SK-N-SH (cell line): ENCODE measurements at regions not wholly inside any gene's neighbourhood (a gene's known extent, or its start where the extent isn't known, plus 50 kb on each side); places are given as distances from the start of the nearest gene placed in this dataset.

ENCODE experiments used
- CTCF ChIA-PET: fragments of 300-600, 350-600 bp; formaldehyde crosslinking; extraction: SDS; loops from one replicate; lab custom pipeline; 2021; lab: Yijun Ruan, JAX
- POLR2A ChIA-PET: fragments of 350-600 bp; sonication (Branson Sonifier 250); formaldehyde crosslinking; extraction: SDS; loops from one replicate; lab custom pipeline; 2020; ENCODE audit warnings: antibody characterized with exemption, inconsistent platforms; lab: Yijun Ruan, JAX
- DNase-seq: peaks from one replicate; pipeline ENCODE4 v3.0.0; 2012
- H2AFZ ChIP-seq: fragments of 200-600 bp; sonication (generic); 2 replicates; pipeline ENCODE4 v1.8.1; 2016; ENCODE audit warnings: antibody characterized with exemption, mild to moderate bottlenecking, low read depth
- H3F3A ChIP-seq: fragments of 200-600 bp; sonication (generic); replicated peaks from 2 replicates; pipeline ENCODE3; 2016; ENCODE audit warnings: antibody characterized with exemption, mild to moderate bottlenecking; ENCODE audit not compliant: insufficient read depth
- H3K27ac ChIP-seq, 2 experiments: fragments of 200-500 bp in 1 of 2; fragments of 200-600 bp in 1 of 2; sonication (Bioruptor generic) in 1 of 2; sonication (generic), shearing (Covaris generic) in 1 of 2; 2 replicates each; pipeline versions ENCODE4 v1.5.1 to v1.6.1; 2014 to 2016; ENCODE audit warnings: low read depth in 2 of 2, inconsistent platforms in 1 of 2, low read length in 1 of 2, mild to moderate bottlenecking in 1 of 2, mixed read lengths in 1 of 2
- H3K27me3 ChIP-seq: fragments of 200-600 bp; sonication (generic), shearing (Covaris generic); 2 replicates; pipeline ENCODE4 v1.6.1; 2016; ENCODE audit warnings: mixed run types; ENCODE audit not compliant: insufficient read depth
- H3K36me3 ChIP-seq, 2 experiments: fragments of 200-500 bp in 1 of 2; fragments of 200-600 bp in 1 of 2; sonication (Bioruptor generic) in 1 of 2; sonication (generic) in 1 of 2; replicated peaks in 1 of 2; 2 replicates each; pipeline versions ENCODE3 to v1.5.1; 2014 to 2016; ENCODE audit warnings: low read length in 1 of 2, mild to moderate bottlenecking in 1 of 2; ENCODE audit not compliant: insufficient read depth in 2 of 2, control insufficient read depth in 1 of 2
- H3K4me1 ChIP-seq, 2 experiments: fragments of 200-500 bp in 1 of 2; fragments of 200-600 bp in 1 of 2; sonication (Bioruptor generic) in 1 of 2; sonication (generic), shearing (Covaris generic) in 1 of 2; 2 replicates each; pipeline versions ENCODE4 v1.5.1 to v1.6.1; 2014 to 2016; ENCODE audit warnings: low read depth in 1 of 2, low read length in 1 of 2, mixed run types in 1 of 2; ENCODE audit not compliant: insufficient read depth in 2 of 2, control insufficient read depth in 1 of 2
- H3K4me2 ChIP-seq: fragments of 200-600 bp; sonication (generic), shearing (Covaris generic); 2 replicates; pipeline ENCODE4 v1.6.1; 2017; ENCODE audit warnings: mixed run types
- H3K4me3 ChIP-seq, 2 experiments: fragments of 200-500 bp in 1 of 2; fragments of 200-600 bp in 1 of 2; sonication (Bioruptor generic) in 1 of 2; sonication (generic), shearing (Covaris generic) in 1 of 2; 2 replicates each; pipeline versions ENCODE4 v1.5.1 to v1.8.1; 2014 to 2016; ENCODE audit warnings: low read depth in 2 of 2, inconsistent platforms in 1 of 2, low read length in 1 of 2, mild to moderate bottlenecking in 1 of 2, mixed read lengths in 1 of 2, moderate library complexity in 1 of 2
- H3K79me2 ChIP-seq: fragments of 200-600 bp; sonication (generic); 2 replicates; pipeline ENCODE4 v1.8.1; 2017; ENCODE audit warnings: mild to moderate bottlenecking; ENCODE audit not compliant: insufficient read depth
- H3K9ac ChIP-seq: fragments of 200-600 bp; sonication (generic); 2 replicates; pipeline ENCODE4 v1.6.1; 2017; ENCODE audit warnings: mixed run types
- H3K9me2 ChIP-seq: fragments of 200-600 bp; sonication (generic); 2 replicates; pipeline ENCODE4 v1.6.1; 2017; ENCODE audit warnings: mixed run types
- H3K9me3 ChIP-seq: fragments of 200-600 bp; sonication (generic); 2 replicates; pipeline ENCODE4 v1.6.1; 2017; ENCODE audit warnings: mixed run types, mild to moderate bottlenecking, moderate library complexity
- H4K20me1 ChIP-seq: fragments of 200-600 bp; sonication (generic); 2 replicates; pipeline ENCODE4 v1.6.1; 2017; ENCODE audit warnings: mild to moderate bottlenecking, mixed run types; ENCODE audit not compliant: insufficient read depth
- CHD2 ChIP-seq: fragments of 150-350 bp; IDR thresholded peaks from 2 replicates; pipeline ENCODE4 v1.6.1; 2018; ENCODE audit warnings: low read length; ENCODE audit not compliant: partially characterized antibody
- FOXJ3 ChIP-seq: sonication (generic); formaldehyde crosslinking; IDR thresholded peaks from 2 replicates; pipeline ENCODE4 v1.5.1; 2020; ENCODE audit warnings: mild to moderate bottlenecking, missing genetic modification reagents
- FOXM1 ChIP-seq: IDR thresholded peaks from 2 replicates; pipeline ENCODE4 v1.4.0; 2012; ENCODE audit warnings: low read depth, mild to moderate bottlenecking
- GATA2 ChIP-seq: sonication (generic); formaldehyde crosslinking; IDR thresholded peaks from 2 replicates; pipeline ENCODE4 v1.5.0; 2020; ENCODE audit warnings: mild to moderate bottlenecking, missing genetic modification reagents
- MEF2A ChIP-seq: IDR thresholded peaks from 2 replicates; pipeline ENCODE4 v1.4.0; 2012; ENCODE audit warnings: low read depth, borderline replicate concordance
- POLR2AphosphoS5 ChIP-seq: IDR thresholded peaks from 2 replicates; pipeline ENCODE4 v1.6.1; 2012; ENCODE audit warnings: low read depth, low read length
- RAD21 ChIP-seq: IDR thresholded peaks from 2 replicates; pipeline ENCODE4 v1.6.1; 2012; ENCODE audit warnings: mild to moderate bottlenecking, low read length
- RFX5 ChIP-seq: IDR thresholded peaks from 2 replicates; pipeline ENCODE4 v1.6.1; 2012; ENCODE audit warnings: mild to moderate bottlenecking, improper control_type of control experiment, low read length
- RXRA ChIP-seq: IDR thresholded peaks from 2 replicates; pipeline ENCODE4 v1.4.0; 2012; ENCODE audit warnings: low read depth, mild to moderate bottlenecking, borderline replicate concordance
- SIN3A ChIP-seq: IDR thresholded peaks from 2 replicates; pipeline ENCODE4 v1.6.1; 2012; ENCODE audit warnings: low read depth, mild to moderate bottlenecking, low read length, moderate library complexity, borderline replicate concordance
- SMC3 ChIP-seq: IDR thresholded peaks from 2 replicates; pipeline ENCODE4 v1.6.1; 2012; ENCODE audit warnings: low read depth, low read length, improper control_type of control experiment
- TAF1 ChIP-seq: IDR thresholded peaks from 2 replicates; pipeline ENCODE4 v1.6.1; 2012; ENCODE audit warnings: low read depth, mild to moderate bottlenecking, low read length, moderate library complexity, borderline replicate concordance
- TEAD4 ChIP-seq: IDR thresholded peaks from 2 replicates; pipeline ENCODE4 v1.4.0; 2012; ENCODE audit warnings: mild to moderate bottlenecking, borderline replicate concordance; ENCODE audit not compliant: insufficient read depth
- WGBS: methylation state at CpG from one replicate; pipeline ENCODE4 v1.1.6; 2017; ENCODE audit warnings: low lambda C conversion rate; 5-methylcytosine and 5-hydroxymethylcytosine counted together
- TF ChIP-seq, protein P1 (sequence below): IDR thresholded peaks from 2 replicates; pipeline ENCODE4; 2012
- TF ChIP-seq, protein P2 (sequence below): fragments of 150-350 bp; IDR thresholded peaks from 2 replicates; pipeline ENCODE4 v1.6.1; 2017; ENCODE audit warnings: antibody characterized with exemption, low read length, low read depth, borderline replicate concordance
- TF ChIP-seq, protein P3 (sequence below): fragments of 200-600 bp; sonication (generic); IDR thresholded peaks from 2 replicates; pipeline ENCODE4 v1.6.1; 2017; ENCODE audit warnings: antibody characterized with exemption, mild to moderate bottlenecking, moderate library complexity
- TF ChIP-seq, protein P4 (sequence below): IDR thresholded peaks from 2 replicates; pipeline ENCODE4 v1.4.0; 2012; ENCODE audit warnings: low read depth, borderline replicate concordance
- TF ChIP-seq, protein P5 (sequence below): fragments of 150-350 bp; IDR thresholded peaks from 2 replicates; pipeline ENCODE4 v1.6.1; 2016; ENCODE audit warnings: mild to moderate bottlenecking, low read depth, low read length
- TF ChIP-seq, protein P6 (sequence below): IDR thresholded peaks from 2 replicates; pipeline ENCODE4 v1.6.1; 2012; ENCODE audit warnings: mild to moderate bottlenecking, low read depth, low read length, moderate library complexity

DNA sequence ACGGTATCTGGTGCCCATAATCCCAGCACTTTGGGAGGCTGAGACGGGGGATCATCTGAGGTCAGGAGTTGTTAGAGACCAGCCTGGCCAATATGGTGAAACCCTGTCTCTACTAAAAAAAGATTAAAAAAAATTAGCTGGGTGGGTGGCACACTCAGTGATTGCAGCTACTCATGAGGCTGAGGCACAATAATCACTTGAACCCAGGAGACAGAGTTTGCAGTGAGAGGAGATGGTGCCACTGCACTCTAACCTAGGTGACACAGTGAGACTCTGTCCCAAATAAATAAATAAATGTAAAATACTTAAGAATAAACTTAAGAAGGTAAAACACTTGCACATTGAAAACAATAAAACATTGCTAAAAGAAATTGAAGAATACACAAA is 90.4 kb downstream of the ZNF280B start (continued):
- no peak for TF ChIP-seq FOXJ3 (CRISPR knock-in tag)

DNA sequence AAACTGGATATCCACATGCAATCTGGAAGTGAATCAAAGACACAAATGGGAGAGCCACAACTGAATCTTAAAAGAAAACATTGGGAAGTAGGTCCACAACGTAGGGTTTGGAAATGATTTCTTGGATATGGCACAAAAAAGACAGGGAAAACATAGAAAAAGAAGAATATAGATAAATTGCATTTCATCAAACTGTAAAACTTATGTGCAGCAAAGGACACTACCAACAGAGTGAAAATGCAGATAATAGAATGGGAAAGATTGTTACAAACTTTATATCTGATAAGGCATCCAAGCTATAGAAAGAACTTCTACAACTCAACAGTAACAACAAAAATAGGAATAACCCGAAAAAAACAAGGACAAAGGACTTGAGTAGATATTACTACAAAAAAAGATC is 89.6 kb downstream of the ZNF280B start:
- no peak overlapping the region for H2AFZ ChIP-seq
- no peak for DNase-seq
- no peak overlapping the region for H3K27ac ChIP-seq
- 3% methylated on average over 2 of the region's 2 CpGs for whole genome bisulfite sequencing
- H3K4me3 ChIP-seq: no peak overlapping the region
- POLR2A ChIA-PET: no interaction called here
- no peaks in the 10 kb centered on the region for H3K9me2 ChIP-seq
- H3K36me3 ChIP-seq: no peaks in the 10 kb centered on the region
- H3K27me3 ChIP-seq: peaks cover 3% of the 10 kb centered on the region; the same call in 1 of the 2 replicates
- H3F3A ChIP-seq: no peaks in the 10 kb centered on the region
- H3K9ac ChIP-seq: no peak overlapping the region
- H4K20me1 ChIP-seq: no peaks in the 10 kb centered on the region
- TF ChIP-seq, protein P1, sequence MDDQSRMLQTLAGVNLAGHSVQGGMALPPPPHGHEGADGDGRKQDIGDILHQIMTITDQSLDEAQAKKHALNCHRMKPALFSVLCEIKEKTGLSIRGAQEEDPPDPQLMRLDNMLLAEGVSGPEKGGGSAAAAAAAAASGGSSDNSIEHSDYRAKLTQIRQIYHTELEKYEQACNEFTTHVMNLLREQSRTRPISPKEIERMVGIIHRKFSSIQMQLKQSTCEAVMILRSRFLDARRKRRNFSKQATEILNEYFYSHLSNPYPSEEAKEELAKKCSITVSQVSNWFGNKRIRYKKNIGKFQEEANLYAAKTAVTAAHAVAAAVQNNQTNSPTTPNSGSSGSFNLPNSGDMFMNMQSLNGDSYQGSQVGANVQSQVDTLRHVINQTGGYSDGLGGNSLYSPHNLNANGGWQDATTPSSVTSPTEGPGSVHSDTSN: no peak
- TF ChIP-seq CHD2 (no peak), POLR2AphosphoS5 (no peak), RFX5 (no peak), MEF2A (no peak), TEAD4 (no peak), RXRA (no peak), FOXM1 (no peak), SIN3A (no peak), GATA2 (CRISPR knock-in tag) (no peak), TAF1 (no peak), FOXJ3 (CRISPR knock-in tag) (no peak), SMC3 (no peak), RAD21 (no peak)
- TF ChIP-seq, protein P2, sequence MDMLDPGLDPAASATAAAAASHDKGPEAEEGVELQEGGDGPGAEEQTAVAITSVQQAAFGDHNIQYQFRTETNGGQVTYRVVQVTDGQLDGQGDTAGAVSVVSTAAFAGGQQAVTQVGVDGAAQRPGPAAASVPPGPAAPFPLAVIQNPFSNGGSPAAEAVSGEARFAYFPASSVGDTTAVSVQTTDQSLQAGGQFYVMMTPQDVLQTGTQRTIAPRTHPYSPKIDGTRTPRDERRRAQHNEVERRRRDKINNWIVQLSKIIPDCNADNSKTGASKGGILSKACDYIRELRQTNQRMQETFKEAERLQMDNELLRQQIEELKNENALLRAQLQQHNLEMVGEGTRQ: no peak
- TF ChIP-seq, protein P3, sequence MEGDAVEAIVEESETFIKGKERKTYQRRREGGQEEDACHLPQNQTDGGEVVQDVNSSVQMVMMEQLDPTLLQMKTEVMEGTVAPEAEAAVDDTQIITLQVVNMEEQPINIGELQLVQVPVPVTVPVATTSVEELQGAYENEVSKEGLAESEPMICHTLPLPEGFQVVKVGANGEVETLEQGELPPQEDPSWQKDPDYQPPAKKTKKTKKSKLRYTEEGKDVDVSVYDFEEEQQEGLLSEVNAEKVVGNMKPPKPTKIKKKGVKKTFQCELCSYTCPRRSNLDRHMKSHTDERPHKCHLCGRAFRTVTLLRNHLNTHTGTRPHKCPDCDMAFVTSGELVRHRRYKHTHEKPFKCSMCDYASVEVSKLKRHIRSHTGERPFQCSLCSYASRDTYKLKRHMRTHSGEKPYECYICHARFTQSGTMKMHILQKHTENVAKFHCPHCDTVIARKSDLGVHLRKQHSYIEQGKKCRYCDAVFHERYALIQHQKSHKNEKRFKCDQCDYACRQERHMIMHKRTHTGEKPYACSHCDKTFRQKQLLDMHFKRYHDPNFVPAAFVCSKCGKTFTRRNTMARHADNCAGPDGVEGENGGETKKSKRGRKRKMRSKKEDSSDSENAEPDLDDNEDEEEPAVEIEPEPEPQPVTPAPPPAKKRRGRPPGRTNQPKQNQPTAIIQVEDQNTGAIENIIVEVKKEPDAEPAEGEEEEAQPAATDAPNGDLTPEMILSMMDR: no peak
- TF ChIP-seq, protein P4, sequence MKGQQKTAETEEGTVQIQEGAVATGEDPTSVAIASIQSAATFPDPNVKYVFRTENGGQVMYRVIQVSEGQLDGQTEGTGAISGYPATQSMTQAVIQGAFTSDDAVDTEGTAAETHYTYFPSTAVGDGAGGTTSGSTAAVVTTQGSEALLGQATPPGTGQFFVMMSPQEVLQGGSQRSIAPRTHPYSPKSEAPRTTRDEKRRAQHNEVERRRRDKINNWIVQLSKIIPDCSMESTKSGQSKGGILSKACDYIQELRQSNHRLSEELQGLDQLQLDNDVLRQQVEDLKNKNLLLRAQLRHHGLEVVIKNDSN: no peak
- TF ChIP-seq, protein P5, sequence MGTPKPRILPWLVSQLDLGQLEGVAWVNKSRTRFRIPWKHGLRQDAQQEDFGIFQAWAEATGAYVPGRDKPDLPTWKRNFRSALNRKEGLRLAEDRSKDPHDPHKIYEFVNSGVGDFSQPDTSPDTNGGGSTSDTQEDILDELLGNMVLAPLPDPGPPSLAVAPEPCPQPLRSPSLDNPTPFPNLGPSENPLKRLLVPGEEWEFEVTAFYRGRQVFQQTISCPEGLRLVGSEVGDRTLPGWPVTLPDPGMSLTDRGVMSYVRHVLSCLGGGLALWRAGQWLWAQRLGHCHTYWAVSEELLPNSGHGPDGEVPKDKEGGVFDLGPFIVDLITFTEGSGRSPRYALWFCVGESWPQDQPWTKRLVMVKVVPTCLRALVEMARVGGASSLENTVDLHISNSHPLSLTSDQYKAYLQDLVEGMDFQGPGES: no peak
- TF ChIP-seq, protein P6, sequence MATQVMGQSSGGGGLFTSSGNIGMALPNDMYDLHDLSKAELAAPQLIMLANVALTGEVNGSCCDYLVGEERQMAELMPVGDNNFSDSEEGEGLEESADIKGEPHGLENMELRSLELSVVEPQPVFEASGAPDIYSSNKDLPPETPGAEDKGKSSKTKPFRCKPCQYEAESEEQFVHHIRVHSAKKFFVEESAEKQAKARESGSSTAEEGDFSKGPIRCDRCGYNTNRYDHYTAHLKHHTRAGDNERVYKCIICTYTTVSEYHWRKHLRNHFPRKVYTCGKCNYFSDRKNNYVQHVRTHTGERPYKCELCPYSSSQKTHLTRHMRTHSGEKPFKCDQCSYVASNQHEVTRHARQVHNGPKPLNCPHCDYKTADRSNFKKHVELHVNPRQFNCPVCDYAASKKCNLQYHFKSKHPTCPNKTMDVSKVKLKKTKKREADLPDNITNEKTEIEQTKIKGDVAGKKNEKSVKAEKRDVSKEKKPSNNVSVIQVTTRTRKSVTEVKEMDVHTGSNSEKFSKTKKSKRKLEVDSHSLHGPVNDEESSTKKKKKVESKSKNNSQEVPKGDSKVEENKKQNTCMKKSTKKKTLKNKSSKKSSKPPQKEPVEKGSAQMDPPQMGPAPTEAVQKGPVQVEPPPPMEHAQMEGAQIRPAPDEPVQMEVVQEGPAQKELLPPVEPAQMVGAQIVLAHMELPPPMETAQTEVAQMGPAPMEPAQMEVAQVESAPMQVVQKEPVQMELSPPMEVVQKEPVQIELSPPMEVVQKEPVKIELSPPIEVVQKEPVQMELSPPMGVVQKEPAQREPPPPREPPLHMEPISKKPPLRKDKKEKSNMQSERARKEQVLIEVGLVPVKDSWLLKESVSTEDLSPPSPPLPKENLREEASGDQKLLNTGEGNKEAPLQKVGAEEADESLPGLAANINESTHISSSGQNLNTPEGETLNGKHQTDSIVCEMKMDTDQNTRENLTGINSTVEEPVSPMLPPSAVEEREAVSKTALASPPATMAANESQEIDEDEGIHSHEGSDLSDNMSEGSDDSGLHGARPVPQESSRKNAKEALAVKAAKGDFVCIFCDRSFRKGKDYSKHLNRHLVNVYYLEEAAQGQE: no peak
- H3K4me1 ChIP-seq: no peaks in the 10 kb centered on the region
- H3K79me2 ChIP-seq: no peaks in the 10 kb centered on the region
- no peaks in the 10 kb centered on the region for H3K9me3 ChIP-seq
- no peak overlapping the region for H3K4me2 ChIP-seq
- CTCF ChIA-PET: interaction anchor here (0.7 to 1.6 kb wide), 3 partner anchors 12 to 540 kb away, joined by 3 to 4 read pairs (median 3); no protein-coding TSS in a partner anchor
